ENCODE measurements at regions not wholly inside any gene's neighbourhood (a gene's known extent, or its start where the extent isn't known, plus 50 kb on each side); places are given as distances from the start of the nearest gene placed in this dataset.

DNA sequence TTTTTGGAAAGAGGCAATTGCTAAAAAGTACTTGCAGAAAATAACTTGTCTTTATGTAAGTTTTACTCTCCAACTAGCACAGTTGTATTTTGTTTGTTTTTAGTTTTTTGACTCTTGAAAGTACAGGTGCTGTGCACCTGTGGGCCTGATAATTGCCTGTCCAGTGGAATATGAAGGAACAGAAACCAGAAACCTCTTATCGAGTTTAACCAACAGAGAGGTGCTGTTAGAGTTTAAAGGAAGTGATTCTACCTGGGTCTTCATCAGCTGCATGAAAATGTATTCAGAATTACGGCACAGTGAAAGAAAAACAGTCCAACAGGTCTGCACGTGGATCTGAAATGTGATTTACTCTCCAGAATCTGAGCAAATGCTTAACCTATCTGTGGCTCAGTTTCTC lies 326.6 kb upstream of the POM121L12 start:
- TF ChIP-seq, protein P1, sequence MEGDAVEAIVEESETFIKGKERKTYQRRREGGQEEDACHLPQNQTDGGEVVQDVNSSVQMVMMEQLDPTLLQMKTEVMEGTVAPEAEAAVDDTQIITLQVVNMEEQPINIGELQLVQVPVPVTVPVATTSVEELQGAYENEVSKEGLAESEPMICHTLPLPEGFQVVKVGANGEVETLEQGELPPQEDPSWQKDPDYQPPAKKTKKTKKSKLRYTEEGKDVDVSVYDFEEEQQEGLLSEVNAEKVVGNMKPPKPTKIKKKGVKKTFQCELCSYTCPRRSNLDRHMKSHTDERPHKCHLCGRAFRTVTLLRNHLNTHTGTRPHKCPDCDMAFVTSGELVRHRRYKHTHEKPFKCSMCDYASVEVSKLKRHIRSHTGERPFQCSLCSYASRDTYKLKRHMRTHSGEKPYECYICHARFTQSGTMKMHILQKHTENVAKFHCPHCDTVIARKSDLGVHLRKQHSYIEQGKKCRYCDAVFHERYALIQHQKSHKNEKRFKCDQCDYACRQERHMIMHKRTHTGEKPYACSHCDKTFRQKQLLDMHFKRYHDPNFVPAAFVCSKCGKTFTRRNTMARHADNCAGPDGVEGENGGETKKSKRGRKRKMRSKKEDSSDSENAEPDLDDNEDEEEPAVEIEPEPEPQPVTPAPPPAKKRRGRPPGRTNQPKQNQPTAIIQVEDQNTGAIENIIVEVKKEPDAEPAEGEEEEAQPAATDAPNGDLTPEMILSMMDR (IDR thresholded peaks at IDR 0.05; ENCODE audit: low read length) = no peak
- TF ChIP-seq EZH2 (IDR thresholded peaks at IDR 0.05; ENCODE audit: borderline replicate concordance, low read length) = no peak

Measured in OCI-LY1 (cell line).